ENCODE measurements at regions not wholly inside any gene's neighbourhood (a gene's known extent, or its start where the extent isn't known, plus 50 kb on each side); places are given as distances from the start of the nearest gene placed in this dataset.

DNA sequence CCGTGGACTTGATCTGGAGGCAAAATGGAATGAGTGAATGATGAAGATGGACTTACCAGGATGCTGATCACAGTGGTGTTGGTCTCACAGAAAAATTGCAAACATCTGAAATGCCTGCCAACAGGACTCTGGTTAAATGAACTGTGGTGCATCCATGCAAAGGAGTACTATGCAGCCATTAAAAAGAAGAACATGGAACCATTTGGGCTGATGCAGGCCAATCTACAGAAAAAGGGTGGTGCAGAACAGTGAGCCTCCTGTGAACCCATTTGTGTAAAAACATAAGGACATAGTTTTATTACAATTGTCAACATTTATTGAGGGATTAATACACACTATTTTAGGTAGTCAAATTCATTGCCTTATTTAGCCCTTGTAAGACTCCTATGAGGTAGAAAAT is 111.9 kb downstream of the MN1 start:
- no peak for DNase-seq (ENCODE audit: low read depth)

DNA sequence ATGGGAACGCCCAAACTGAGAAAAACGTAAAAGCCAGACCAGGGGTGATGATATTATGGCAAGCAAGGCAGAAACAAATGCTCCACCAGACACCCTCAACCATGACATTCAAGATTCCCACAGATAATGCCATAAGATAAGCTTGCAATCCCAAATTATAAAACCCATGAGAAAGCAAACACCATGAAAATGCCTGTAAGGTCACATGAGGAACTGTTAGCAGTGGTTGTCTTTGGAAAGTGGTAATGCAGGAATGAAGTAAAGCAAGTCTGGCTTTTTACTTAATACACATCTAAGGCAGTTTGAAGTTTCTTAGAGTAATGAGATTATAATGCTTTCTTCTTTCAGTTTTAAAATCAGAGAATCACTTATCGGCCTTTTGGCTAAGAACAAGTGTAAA is 111.0 kb downstream of the MN1 start:
- no peak for DNase-seq (ENCODE audit: low read depth)

DNA sequence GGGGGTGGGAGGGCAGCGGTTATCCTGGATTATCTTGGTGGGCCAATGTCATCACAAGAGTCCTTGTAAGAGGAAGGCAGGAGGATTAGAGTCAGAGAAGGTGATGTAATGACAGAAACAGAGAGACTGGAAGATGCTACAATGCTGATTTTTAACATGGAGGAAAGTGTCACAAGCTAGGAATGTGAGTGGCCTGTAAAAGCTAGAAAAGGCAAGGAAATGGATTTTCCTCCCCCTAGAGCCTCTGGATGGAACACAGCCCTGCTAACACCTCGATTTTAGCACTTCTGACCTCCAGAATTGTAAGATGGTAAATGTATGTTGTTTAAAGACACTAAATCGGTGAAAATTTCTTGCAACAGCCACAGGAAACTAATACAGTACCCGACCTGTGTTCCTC is 109.3 kb downstream of the MN1 start:
- DNase-seq (ENCODE audit: low read depth), result no peak

DNA sequence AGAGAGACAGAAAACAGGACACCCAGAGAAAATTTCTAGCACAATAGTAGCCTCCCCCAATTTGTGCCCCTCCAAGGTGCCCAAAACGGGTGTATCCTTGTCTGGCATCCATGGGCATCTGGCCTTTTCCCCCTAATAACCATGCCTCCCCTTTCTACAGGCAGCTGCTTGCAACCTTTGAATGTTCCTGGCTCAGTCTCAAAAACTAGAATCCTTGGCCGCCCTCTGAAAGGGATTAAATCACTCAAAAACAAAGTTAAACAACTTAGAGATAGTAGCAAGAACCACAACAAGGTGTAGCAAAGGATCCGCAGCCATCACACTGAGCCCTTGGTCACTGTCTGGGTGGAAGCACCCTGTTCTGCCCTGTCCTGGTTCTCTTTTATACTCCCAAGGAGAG is 105.6 kb downstream of the MN1 start:
- no peak for DNase-seq (ENCODE audit: low read depth)

DNA sequence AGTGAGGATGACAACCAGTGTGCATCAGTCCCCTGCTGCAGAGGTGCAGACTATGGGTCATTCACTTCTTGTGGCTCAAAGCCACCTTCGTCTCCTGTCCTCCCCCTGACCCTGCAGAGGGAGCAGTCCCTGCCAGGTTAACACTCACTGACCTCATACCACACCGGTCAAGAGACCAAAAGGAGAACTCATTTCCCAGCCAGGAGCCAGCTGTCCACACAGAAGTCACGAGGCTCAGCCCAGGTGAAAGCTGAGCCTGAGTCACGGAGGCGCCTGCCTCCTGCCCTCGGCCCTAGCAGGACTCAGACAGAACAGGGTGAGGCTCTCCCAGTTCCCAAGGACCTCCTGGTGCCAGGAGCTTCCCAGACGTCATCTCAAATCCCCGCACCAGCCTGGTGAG is 103.7 kb downstream of the MN1 start:
- DNase-seq (ENCODE audit: low read depth), result no peak

Data from CMK (cell line).